Fibroblast of peridontal ligament (primary cell): ENCODE measurements at regions not wholly inside any gene's neighbourhood (a gene's known extent, or its start where the extent isn't known, plus 50 kb on each side); places are given as distances from the start of the nearest gene placed in this dataset.
"Not testable (repeated sequence)": the region's sequence is repeated elsewhere in the genome, so short reads cannot be mapped to it uniquely, and the experiment has no call there.

Experiments
- DNase-seq: peaks from one replicate; pipeline ENCODE4 v3.0.0-alpha.2; 2010; ENCODE audit errors: extremely low read depth

GRCh38 chr7:96923345-96923744, 82.0 kb upstream of the DLX6 start:
- DNase-seq = not testable (repeated sequence)

- no peak for DNase-seq
Observed at GRCh38 chr7:96927131-96927530, 78.2 kb upstream of the DLX6 start.

DNA sequence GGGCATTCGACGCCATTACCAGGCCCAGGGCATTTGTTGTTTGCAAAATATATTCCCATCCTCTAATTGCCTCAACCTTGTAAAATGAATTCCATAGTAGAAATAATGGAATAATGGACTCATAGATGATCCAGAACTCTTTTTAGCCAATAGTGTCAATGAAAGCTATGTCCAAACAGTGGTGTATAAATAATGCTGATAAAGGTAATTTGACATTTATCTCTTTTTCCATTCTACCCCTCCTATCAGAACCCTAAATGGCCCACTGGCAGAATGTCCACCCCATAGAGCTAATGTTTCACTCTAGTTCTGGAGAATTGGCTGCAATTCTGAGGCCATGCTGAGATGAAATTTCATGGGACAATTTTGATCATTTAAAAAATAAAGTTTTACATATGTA, 76.4 kb upstream of the DLX6 start:
- DNase-seq = no peak

DNA sequence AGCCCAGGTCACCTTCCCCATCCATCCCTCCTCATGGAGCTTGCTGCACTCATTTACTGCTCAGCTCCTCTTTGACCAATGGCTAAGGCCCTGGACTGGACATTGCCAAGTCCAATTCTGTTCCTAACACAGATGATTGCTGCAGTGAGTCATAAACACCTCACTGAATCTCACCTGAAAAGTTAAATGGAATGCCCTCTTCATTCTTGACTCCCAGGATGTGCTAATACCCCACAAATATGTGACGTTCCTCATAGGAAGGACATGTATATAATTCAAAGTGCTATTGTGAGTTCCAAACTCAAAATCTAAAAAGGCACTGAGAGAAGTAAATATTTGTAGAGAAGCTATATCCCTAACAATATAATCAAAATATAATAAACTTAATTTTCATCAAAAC, 73.5 kb upstream of the DLX6 start:
- no peak for DNase-seq

GRCh38 chr7:96933067-96933645, 72.2 kb upstream of the DLX6 start:
- no peak for DNase-seq

DNA sequence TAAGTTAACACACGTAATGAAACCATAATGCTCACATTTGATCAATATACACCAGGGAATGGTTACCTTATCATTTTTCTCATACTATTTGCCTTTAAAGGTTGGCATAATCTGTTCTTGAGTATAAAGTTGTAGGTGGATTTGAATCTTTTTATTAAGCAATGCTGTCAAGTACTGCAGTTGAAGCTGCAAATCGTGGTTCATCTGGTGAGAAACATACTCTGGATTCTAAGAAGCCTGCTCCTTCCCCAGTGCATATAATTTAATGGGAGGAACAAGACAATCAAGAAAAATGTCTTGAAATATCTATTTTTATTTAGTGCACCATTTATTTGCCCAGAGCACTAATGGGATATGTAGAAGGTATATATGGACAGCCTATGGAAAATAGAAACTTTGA, 68.7 kb upstream of the DLX6 start:
- no peak for DNase-seq

GRCh38 chr7:96942112-96942511, 63.2 kb upstream of the DLX6 start:
- DNase-seq = no peak

GRCh38 chr7:96949766-96950165, 55.6 kb upstream of the DLX6 start:
- peak; percentile 98 for DNase-seq

DNA sequence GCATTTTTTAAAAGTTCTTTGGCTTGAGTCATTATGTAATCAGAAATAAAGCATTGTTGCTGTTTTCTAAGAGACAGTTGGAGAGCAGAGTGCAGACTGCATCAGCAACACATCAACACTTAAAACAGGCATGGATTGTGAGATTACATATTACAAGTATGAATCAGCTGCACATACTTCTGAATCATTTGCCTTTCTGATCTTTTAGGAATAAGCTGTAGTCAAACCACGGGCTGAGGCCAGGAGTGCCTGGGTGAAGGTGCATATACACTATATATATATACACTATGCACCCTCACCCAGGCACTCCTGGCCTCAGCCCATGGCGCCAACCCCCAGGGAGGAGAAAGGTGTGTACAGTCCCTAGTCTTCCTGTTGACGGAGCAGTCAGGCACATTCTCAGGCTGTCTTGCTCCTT, 52.4 kb upstream of the DLX6 start:
- peak; percentile 84 for DNase-seq

GRCh38 chr7:96953676-96954513, 51.5 kb upstream of the DLX6 start:
- DNase-seq = peak; percentile 3
